Stimulated activated CD4-positive, alpha-beta T cell treated with anti-CD3 and anti-CD28 coated beads, Interleukin-15, amount 100 ng/mL, for 24 hours (primary cell): ENCODE measurements at regions not wholly inside any gene's neighbourhood (a gene's known extent, or its start where the extent isn't known, plus 50 kb on each side); places are given as distances from the start of the nearest gene placed in this dataset.
"Not testable (repeated sequence)": the region's sequence is repeated elsewhere in the genome, so short reads cannot be mapped to it uniquely, and the experiment has no call there.

Experiments used
- DNase-seq: peaks from one replicate; pipeline ENCODE4 v3.0.0-alpha.2; 2020

DNA sequence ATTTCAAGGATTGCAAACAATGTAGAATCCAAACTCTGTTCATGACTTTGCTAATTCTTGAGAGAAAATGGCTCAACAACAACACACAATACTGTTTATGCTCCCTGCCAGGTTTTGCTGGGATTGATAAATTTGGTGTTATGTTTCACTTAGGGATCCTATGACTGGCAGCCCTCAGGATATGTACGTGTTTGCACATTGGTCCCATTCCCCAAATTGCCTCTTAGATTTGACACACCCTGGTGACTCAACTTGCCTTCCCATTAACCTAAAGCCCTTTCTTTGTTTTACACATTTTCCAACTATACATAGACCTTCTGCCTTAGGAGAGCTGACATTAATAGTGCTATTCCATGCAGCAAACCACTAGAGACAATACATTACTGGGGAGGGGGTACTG lies 809.4 kb upstream of the AMELY start:
- no peak for DNase-seq

DNA sequence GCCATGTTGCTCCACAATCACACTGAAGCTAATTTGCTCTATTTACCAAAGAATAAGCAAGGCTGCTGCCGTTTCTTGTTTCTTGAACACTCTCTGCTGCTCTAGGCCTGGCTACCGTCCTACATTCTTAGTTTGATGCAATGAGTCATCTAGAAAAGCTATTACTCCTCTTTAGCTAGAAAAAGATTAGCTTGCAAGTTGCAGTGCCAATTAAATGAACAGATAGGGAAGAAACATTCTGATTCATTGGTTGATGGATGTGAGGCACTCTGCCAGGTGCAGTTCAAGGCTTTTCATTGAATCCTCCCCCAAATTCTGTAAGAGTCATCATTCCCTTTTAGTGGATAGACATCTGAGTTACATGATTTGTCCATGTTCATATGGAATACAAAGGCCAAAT lies 807.7 kb upstream of the AMELY start:
- DNase-seq = no peak

DNA sequence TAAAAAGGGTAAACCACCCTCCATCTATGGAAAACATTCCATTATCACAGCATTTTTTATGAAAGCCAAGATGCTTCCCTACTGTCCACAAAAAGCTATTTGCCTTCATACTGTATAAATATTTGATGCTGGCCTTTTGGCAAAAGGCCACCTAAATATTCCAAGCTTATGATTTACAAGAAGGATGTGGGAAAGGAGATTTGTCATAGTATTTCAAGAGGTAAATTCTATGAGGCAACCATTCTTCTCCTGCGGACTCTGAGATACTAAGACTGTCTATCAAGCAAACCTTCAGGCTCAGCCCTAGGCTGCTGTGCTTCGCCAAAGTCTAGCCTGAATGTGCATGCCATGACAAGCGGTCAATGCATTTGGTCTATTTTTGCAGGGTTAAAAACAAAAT lies 807.1 kb upstream of the AMELY start:
- DNase-seq = no peak

DNA sequence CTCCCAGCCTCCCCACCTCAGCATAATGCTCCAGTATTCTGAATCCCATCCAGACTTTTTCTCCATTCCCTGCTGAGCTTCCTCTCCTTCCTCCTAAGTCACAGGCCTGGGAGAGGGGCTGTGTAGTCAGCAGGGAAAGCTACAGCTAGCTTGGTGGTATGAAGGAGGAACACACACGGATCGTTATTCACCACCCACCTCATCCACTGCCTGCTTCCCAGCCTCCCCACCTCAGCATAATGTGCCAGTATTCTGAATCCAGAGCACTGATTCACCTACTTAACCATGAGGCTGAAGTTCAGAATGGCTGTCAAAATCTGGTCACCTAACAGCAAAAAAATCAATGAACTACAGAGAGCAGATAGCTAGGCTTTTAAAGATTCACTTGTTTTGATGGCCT lies 806.6 kb upstream of the AMELY start:
- DNase-seq = no peak

DNA sequence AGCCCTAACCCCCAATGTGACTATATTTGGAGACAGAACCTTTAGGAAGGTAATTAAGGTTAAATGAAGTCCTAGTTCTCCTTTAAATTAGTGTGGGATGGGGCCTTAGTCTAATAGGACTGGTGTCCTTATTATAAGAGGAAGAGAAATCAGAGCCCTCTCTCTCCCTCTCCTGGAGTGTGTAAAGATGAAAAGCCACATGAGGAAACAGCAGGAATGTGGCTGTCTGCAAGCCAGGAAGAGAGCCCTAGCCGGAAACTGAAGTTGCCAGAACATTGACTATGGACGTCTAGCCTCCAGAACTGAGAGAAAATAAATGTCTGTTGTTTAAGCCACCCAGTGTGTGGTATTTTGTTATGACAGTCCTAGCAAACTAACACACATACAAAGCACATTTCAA lies 802.9 kb upstream of the AMELY start:
- DNase-seq = no peak

DNA sequence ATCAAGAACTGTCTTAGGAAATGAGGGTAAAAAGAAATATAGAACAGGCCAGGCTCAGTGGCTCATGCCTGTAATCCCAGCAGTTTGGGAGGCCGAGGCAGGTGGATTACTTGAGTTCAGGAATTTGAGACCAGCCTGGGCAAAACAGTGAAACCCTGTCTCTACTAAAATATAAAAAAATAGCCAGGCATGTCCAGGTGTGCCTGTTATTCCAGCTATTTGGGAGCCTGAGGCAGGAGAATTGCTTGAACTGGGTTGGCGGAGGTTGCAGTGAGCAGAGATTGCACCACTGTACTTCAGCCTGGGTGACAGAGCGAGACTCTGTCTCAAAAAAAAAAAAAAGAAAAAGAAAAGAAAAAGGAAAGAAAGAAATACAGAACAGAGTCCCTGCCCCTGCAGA lies 802.2 kb upstream of the AMELY start:
- not testable (repeated sequence) for DNase-seq

DNA sequence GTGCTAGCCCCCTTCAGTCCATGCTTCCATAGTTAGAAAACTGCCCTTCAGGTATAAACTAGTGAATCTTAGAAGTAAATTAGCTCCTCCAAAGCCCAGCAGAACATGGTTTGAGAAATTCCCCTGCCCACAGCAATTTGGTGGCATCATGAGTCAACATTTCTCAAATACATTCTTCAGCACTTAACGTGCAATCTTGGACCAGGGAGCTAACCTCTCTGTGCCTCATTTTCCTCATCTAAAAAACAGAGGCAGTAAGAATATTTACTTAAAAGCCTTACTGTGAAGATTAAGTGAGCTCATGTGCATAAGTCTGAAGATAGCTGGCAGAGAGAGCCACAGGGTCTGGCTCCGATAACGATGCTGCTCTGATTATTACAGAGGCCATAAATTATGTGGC lies 800.7 kb upstream of the AMELY start:
- no peak for DNase-seq

DNA sequence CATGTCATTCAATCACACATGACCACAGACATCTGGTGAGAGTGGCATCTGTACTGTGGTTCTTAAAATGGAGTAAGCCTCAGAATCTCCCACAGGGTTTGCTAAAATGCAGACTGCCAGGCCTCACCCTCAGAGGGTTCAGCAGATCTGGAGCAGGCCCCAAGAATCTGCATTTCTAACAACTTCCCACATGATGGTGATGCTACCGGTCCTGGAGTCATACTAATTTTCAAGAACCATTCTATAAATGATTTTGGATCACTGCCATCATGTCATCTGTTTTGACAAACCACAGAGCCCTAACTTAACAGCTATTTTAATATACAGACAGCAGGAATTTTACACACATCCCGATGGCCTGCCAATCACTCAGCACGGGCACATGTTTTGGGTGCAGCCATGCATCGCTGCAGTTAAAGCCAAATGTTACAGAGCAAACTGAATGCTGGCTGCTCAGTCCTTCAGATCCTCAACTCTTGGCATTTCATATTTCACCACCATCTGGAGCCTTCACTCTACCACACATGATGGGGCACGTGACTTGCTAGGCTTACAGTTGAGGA lies 792.1 kb upstream of the AMELY start:
- DNase-seq = no peak

DNA sequence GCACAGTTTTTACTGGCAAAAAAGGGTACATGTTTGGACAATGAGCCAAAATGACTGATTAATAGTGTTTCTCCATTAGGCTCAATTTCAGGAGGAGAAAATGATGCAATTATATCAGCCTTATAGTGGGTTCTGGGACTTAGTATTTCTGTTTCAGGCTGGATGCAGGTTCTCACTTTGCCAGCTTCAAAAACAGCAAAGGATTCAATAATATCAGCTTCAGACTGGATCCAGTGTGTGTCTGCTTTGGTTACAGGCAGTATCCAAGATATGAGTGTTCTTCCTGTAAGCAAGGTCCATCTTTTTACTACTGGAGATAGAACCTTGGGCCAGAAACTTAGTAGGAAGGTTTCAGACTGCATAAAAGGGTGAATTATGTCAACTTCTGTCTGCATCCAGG lies 790.9 kb upstream of the AMELY start:
- DNase-seq = no peak

DNA sequence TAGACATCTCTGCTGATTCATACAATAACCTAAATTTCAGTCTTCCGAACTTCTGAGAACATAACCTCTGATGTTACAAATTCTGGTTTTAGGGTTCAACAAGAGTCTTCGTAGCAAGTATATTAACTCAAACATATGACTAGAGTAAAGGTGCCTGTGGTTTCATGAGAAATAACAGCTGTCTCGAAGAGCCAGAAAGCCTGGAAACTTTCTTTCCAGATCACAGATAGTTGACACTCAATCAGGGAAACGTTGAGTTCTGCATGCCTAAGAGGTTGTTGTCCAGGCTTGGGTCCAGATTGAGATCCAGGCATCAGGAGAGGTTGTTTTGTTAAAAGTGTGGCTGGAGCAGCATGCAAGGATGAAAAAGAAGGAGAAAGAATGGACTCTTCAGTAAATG lies 790.1 kb upstream of the AMELY start:
- DNase-seq = no peak

DNA sequence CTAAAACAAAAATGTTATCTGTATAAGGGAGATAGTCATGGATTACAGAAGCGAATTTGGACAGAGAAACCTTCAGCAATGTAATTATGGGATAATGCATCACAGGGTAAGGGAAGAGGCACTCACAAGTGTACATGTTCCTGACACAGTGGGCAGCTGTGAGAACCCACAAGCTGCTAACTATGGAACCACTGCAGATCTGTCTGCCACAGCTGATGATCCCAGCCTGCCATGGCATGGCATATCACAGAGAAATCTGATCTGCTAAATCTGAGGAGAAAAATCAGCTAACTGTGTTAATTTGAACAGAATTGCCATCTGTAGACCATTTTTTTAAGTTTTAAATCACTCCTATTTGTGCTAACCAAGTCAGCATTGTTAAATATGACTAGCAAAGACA lies 786.0 kb upstream of the AMELY start:
- no peak for DNase-seq

DNA sequence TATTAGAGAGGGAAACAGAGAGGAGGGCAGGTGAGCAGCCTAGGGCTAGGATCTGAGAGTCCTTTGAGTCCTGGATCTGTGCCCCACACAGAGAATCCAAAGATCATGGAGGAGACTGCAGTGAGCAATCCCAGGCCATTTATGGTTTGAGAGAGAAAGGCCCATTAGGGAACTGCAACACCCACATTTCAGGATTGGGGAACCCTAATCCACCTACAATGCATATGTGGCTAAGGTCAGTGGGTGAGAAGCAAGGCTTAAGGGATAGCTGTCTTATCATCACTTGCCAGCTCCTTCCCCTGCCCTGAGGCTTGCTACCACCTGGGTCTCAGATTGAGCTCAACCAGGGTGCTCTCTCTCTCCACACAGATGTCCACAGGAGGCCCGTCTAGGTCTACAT lies 781.1 kb upstream of the AMELY start:
- DNase-seq = no peak

DNA sequence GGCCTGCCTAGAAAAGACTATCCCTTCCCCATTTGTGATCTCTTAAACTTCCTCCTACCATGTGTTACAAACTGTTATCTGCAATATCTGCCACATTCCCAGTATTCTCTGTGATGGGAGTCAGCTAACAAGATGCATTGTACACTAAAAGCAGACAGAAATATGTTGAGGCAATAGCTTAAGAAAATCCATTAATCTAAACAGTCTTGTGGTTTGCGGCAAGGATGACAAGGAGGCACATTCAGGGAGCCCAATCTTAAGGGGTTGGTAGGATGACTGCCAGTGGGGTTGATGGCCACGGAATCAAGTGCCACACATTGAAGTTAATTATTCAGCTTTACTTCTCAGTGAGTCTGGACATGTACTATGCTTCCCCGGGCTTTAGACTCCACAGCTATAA lies 775.5 kb upstream of the AMELY start:
- DNase-seq = no peak

DNA sequence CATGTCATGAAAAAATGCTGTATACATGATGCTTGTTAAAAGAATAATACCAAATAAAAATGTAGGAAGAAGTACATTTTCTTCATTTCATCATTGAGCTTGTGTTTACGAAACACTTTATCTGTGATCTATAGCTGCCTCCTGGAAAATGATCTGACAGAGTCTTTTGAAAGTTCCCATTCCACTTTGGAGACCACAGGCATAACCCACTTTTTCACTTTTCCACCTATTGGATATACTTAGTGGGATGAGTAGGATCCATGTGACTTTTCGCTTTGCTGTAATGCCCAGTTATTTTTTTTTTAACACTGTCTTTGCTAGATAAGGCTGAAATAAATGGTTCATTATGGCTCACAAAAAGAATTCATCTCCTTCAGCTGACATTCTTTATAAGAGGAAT lies 773.0 kb upstream of the AMELY start:
- no peak for DNase-seq

DNA sequence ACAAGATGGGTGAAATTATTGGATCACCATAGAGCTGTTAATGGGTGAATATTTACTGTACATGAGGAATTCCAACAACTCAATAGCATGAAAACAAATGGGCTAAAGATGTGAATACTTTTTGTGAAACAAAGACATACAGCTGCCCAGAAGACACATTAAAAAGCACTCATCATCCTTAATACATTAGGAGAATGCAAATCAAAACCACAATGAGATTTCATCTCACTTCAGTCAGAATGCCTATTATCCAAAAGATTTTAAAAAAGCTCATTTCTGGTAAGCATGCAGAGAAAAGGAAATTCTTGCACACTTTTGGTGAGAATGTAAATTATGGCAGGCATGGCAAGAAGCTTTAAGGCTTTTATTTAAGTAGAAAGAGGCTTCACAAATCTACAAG lies 770.8 kb upstream of the AMELY start:
- no peak for DNase-seq

DNA sequence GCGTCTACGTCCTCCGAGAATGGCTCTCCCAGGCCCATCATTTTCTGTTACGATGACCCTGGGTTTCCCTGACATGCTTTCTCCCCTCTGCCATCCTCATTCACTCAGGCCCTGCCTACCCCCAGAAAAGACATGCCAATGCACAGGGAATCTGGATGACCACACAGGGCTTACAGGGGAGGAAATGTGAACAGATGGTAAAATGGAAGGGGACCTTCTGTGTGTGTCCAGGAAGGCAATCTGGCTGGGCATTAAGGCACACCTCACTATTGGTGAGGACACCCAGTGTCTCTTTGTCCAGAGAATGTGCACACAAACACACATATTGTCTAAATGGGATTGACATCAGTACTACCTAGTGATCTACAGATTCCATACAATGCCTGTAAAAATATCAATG lies 769.9 kb upstream of the AMELY start:
- DNase-seq = no peak

DNA sequence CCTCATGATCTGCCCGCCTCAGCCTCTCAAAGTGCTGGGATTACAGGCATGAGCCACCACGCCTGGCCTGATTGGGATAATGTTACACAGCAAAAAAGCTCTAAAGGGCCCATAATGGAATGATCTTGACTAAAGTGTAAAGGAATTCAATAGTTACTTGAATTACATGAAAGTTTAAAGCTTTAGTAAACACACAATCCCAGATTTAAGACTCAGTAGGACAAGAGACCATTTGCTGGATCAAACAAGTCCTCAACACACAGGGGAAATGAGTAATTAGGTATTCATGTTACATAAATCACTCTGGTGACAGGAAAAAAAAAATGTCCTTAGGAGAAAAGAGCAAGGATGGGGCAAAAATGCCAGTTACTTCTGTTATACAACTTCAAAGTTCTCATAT lies 762.9 kb upstream of the AMELY start:
- DNase-seq = no peak

DNA sequence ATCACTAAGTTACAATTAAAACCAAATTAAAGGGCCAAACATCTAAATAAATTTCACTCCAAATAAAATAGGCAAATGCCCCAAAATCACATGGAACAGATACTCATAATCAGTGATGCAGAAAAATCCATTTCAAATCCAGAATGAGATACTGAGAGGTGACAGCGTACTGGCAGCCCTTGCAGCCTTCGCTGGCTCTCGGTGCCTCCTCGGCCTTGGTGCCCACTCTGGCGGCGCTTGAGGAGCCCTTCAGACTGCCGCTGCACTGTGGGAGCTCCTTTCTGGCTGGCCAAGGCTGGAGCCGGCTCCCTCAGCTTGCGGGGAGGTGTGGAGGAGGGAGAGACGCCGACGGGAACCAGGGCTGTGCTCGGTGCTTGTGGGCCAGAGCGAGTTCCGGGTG lies 761.2 kb upstream of the AMELY start:
- no peak for DNase-seq

DNA sequence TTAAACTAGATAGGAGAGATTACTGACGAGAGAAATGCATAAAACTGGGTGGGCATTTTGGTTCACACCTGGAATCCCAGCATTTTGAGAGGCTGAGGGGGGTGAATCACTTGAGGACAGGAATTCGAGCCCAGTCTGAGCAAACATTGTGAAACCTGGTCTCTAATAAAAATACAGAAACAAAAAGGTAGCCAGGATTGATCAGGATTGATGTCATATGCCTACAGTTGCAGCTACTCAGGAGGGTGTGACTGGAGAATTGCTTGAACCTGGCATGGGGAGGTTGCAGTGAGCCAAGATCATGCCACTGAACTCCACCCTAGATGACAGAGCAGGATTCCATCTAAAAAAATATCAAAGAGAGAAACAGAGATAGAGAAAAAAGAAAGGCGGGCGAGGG lies 751.7 kb upstream of the AMELY start:
- no peak for DNase-seq

DNA sequence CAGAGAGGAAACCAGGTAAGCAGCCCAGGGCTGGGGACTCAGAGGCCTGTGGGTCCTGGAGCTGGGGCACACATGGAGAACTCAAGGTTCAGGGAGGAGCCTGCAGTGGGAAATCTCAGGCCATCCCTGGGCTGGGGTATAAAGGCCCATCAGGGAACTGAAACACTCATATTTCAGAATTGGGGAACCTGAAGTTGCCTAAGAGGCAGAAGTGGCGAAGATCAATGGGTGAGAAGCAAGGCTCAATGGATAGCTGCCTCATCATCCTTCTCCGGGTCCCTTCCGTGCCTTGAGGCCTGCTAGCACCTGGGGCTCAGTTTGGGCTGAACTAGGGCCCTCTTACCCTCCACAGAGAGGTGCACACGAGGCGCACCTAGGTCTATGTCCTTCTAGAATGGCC lies 747.5 kb upstream of the AMELY start:
- no peak for DNase-seq

DNA sequence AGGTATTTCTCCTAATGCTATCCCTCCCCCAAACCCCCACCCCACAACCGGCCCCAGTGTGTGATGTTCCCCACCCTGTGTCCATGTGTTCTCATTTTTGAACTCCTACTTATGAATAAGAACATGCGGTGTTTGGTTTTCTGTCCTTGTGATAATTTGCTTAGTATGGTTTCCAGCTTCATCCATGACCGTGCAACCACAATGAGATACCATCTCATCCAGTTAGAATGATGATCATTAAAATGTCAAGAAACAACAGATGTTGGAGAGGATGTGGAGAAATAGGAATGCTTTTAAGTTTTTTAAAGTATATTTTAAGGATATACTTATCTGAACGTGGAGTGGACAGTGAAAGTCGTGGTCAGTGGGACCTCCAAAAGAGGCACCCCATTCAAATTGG lies 745.0 kb upstream of the AMELY start:
- no peak for DNase-seq

DNA sequence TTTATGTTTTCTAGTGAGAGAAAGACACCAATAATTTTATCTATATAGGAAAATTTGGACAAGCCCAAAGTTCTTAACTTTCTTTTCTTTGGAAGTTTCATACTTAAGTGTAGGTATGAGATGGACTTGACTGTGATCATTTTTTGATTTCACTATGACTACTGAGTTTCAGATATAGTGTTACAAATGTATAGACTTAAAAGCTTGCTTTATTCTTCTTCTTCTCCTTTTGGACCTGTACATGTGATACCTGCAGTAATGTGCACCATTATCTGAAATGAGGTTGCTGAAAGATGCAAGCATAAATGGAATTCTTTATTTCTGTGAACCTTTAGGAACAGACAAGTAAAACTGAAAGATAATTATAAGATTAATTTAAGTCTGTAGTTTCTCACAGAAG lies 743.4 kb upstream of the AMELY start:
- DNase-seq = no peak

DNA sequence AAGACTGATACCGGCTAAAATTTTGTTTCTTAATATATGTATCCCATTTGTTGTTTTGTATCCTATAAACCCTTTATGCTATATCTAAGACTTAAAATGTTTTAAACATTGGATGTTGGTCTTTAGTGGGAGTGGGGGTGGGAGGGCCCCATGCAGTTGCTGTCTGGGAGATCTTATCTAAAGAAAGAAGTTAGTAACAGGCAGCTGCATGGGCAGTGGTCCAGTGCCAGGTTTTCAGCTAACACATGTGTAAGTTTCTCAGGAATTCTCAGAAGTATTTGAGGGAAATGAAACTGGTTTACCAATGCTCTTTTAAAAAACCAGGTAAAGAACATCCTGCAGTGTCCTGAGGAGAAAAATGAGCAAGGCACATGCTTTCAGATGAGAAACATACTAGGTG lies 738.3 kb upstream of the AMELY start:
- DNase-seq = not testable (repeated sequence)
